Inflammatory macrophage treated with lipopolysaccharide for 1 hour (primary cell): ENCODE measurements at regions not wholly inside any gene's neighbourhood (a gene's known extent, or its start where the extent isn't known, plus 50 kb on each side); places are given as distances from the start of the nearest gene placed in this dataset.

Experiments
- DNase-seq, 2 donors: peaks; one replicate each; pipeline ENCODE4 v3.0.0-alpha.2; 2020 to 2022

DNA sequence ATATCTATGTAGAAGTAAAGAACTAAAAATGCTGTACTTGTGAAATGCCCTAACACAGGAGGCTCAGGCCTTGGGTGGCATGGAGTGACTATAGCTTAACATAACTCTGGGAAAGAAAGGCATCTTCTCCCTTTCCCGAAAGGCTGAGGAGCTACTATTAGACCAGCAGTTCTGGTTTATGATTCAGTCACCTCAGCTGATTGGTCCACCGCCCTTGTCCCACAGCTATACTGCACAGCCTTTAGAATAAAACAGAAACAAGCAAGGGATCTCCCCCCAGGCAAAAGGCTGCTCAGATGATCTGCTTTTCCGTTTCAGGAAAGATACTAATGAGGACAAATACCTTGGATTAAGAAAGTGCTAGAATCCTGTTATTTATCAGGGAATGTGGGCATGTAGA, 171.3 kb downstream of the SNCA start:
- DNase-seq = no peak

DNA sequence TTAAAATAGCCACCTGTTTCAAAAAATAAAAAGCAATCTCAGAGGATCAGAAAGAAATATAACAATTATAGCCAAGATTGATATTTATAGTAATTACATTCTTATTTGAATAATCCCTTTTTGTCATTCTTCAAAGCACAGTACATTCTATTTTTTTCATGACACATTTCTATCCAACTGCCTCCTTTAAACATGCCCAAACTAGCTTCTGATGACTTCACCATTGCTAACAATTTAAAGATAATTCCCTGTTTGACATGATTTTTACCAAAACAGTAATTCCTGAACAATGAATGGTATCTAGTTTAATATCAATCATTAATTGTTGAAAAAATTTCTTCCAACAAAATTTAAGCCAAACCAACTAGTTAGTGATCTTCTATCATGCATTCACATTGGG, 172.4 kb downstream of the SNCA start:
- DNase-seq = no peak

DNA sequence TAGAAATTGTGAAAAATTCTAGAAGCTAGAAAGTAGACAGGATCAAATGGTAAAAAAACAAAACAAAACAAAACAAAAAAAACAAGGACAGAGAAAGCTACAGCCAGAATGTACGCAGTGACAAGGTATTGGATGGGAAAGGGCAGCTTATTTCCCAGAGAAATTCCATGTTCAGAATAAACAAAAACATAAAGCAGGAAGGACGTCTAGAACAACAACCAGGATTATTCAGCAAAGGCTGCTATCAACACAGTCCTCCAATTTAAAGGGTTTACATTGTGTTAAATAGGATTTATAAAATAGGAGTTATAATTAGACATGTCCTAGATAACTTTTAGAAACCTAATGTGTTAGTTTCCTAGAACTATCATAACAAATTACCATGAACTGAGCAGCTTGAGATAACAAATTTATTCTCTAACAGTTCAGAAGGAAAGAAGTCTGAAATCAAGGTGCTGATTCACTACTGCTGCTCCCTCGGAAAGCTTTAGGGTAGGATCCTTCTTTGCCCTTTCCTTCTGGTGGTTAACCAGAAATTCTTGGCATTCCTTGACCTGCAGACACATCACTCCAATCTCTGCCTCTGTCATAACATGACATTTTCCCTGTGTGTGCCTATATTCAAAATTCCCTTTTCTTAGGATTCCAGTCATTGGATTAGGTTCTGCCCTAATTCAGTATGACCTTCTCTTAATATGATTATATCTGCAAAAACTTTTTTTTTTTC, 175.6 kb downstream of the SNCA start:
- no peak for DNase-seq

DNA sequence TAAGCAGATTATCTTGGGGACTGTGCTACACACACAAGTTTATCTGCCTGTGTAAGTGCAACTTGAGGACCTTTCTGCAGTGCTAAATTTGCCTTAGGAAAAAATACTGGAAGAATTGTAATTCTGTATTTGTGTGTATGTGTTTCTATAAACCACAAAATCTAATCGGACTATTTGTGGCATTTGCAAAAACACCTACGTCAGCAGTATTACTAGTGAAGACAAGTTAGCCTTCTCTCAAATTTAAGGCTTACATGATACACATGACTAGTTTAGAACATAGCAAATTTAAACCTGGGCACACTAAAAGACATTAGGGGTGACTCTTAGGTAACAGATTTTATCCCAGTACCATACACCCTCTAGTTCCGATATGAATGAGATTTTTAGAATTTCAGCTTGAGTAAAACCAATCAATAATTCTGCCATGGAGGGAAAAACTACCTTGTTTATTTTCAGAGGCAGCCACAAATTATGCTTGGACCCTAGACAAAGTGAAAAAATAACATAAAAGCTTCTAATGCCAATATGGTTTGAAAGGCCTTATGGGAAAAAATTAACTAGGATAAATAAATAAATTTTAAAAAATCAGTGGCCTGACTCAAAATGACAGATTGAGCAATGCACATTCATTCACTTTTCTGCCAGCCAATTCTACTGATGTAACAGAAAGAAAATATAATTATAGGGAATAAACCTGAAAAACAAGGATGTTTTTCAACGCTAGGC, 176.4 kb downstream of the SNCA start:
- DNase-seq = no peak

DNA sequence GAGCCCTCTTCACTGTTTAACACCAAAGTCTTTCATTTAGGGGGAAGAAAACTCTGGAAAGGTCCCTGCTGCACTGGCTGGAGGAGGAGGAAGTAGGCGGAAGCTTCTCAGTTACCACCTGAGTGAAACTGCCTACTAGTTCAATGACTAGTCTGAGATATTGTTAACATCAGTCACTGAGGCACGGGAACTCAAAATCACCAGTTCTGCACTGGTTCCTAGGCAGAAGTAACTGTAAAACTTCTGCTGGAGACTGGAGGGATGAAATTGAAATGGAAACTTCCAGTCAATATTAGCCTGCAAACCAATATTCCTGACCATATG, 178.3 kb downstream of the SNCA start:
- DNase-seq = no peak

DNA sequence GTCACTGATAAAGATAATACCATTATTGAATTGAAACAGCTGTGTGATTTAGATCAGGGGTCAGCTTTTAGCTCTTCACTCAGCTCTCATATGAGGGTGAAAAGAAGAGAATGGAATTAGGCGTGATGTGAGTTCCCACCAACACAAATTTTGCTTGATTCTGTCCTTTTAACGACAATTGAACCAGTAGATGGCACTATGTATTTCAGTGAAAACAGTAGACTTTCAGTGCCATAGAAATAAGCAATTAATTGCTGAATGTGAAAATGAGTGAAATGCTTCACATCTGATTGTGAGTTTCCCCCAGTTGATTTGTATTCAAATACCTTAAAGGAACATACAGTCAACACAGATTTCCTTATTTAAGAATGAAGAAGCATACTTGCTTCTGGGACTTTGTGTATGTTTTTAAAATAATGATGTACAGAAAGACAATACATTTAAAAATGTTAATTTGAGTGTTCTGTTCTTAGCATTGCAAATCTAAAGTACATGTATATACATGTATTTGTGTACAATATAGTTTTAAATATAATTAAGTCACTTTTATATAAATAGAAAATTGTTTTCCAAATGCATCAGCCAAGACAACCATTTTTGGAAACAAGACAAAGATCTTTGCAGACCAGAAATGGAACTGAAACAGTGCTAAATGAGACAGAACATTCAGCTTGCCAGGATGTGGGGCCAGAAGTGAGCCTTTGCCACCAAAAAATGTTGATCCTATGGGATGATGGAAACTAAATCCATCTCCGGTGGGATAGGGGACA, 178.8 kb downstream of the SNCA start:
- peak; percentile 15 to 55 for DNase-seq

DNA sequence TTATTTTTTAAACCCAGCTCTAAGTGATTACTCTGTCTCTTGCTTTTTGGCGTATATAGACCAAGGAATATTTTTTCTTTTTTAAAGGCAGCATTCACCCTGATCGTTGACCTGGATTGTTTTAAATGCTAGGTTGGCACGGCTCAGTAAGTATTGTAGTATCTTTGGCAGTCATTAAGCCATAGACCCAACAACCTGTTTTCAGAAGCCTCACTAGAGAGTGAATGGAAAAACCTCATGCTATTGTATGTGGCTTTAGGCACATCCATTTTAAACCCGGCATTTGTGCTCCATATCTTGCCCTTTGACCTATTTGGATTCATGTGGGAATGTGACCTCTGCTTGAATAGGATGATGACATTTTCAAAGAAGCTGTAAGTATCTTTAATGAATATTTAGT, 183.9 kb downstream of the SNCA start:
- no peak for DNase-seq

DNA sequence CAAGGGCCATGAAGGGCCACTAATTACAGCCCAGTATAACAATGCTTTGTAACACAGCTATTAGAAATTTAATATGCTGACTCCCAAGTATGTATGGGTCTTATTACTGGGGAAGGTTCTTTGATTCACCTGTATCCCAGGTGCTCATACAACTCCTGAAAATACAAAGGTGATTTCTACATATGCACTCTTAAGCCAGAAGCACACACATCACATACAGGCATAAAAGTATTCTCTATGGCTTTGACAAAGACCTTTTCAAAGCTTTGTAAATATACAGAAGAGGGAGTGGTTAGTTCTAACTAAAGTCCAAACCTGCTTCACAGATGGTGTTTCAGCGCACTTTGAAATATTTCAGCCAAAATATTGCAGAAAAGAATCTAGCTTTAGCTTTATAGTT, 191.5 kb downstream of the SNCA start:
- DNase-seq = no peak

DNA sequence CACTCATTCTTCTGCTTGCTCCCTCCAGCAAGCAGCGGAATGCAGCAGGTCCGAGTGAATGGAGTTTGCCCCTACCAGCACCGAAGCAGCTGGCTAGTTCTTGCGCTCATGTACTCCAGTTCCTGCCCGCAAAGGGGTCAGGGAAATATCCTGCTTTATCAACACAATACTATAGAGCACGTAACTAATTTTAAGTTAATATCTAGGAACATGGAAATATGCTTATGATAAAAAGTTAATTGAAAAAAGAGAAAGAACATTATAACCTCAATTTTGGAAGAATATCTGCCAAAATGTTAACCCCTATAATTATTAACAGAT, 195.6 kb downstream of the SNCA start:
- no peak for DNase-seq

DNA sequence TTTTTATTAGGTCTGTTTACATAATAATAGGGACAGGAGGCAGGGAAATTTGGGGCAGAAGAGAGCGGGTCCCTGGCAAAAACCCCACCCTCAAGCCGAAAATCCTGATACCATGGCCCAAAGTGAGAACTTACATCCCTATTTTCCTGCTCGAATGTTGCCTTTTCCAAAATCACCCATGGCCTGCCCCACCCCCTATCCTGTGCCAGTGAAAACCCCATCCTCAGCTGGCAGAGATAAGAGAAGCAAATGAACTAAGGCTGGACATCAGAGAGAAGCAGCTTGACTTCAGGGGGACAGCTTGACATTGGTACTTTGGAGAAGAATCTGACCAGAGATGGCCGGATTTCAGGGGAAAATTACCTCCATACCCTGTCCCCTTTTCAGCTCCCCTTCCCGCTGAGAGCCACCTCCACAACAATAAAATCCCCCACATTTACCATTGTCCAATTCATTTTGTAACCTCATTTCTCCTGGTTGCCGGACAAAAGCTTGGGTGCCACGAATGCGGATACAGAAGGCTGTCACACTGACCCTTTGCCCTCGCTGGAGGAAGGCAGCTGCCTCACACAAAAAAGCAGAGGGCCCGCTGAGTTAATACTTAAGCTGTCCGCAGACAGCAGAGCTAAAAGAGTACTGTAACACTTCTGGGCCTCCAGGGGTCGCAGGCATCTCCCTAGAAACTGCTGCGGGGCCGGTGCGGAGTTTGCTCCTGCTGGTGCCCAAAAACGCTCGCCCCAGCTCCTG, 196.2 kb downstream of the SNCA start:
- no peak for DNase-seq

DNA sequence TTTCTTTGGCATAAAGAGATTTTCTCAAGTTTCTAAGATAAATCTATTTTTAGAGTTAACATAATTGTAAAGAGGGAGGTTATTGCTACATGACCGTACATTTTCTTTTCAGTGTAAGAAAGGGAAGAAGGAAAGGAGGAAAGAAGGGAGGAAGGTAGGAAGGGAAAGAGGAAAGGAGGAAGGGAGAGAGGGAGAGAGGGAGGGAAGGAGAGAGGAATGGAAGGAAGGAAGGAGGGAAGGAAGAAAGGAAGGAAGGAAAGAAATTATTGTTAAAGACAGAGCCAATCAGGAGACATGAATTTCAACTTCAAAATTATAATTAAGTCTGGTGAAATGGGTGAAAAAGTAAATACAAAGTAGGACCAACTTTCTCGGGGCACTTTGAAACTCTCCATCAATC, 197.6 kb downstream of the SNCA start:
- DNase-seq = no peak

DNA sequence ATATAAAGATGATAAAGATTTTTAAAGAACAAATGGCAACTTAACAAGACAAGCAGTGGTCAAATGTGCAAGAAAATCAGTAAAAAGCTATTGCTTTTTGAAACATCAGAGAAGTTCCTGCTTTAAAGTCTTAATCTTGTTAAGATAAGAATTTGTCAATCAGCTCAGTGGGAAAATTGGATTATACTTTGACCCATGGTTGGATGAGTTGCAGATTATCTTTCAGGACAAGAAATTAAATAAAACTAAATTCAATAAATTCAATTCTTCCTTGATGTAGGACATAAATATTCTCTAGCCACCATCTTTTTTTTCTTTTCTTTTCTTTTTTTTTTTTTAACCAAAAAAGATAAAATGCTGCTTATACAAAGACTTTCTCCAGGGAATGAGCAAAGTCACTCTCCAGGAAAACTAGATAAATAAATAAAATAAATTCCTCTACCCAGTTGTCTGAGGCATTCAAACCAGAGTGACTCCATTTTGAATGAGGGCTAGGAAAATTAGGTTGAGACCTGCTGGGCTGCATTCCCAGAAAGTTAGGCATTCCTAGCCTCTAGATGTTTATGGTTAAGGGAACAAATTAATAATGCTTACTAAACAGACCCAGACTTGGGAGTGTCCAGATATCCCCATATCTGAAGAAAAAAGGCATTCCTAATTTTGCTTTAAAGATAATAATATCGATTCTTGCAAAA, 211.2 kb downstream of the SNCA start:
- no peak for DNase-seq

DNA sequence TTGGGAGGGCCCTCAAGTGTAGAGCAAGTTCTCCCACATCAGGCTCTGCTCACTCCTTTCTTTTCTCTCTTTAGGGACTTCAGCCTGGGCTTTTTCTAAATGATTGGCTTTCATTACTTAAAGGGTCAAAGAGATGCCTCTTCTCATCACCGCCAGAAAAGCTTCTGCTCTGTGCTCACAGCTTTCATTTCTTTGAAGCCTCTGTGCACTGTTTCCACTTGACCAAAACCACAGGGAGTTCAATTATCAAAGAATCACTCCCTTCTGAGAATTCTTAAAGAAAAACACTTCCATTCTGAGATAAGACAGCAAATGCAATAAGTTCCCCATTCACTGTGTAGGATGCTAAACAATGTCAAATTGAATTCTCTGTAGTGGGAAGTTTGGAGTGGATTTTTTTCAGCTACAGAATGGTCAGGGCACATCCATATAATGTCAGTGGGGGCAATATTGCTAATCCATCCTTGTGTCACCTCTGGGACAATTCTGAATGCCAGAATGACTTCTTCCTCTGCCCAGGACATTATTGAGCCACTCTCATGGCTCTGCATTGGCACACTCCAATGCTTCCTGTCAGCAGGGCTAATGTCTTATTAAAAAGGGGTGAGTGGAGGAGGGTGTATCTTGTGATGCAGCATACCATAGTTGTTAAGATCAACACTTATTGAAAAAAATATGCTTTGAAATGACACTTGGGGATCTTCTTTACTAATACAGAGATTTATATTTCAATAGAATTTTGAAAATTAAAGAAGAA, 217.6 kb downstream of the SNCA start:
- no peak for DNase-seq

DNA sequence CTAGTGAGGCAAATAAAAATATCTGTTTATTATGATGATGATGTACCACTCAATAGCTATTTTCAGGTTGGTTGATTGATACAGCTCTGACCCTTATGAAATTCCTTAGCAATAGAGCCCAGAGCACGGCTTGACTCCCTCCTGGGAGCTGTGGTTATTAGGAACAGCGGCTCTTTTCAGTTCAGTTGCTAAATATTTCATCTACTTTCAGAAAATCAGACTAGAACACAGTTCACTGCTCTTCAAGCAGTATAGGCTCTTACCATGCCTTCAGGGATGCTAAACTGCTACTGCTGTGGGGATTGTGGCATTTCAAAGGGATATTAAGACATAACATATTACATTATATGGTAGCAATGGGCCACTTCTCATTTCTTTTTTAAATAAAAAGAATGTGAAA, 218.8 kb downstream of the SNCA start:
- DNase-seq = no peak

DNA sequence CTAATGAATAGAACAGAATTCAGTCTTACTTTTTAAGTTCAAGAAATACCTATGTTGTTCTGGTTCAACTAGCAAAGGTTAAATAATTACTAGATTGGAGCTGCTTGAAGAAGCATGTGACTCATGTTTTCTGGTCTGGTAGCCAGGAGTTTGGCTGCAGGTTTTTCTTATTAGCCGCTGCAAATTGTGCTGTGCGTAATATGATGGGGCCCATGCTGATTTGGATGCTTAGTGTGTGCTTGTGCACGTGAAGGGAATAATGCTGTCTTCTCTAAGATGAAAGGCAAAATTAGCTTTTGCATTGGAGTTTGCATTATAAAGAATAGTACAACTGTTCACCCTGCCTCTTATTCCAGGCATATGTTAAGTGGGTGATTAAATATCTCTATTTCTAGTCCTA, 219.6 kb downstream of the SNCA start:
- DNase-seq = no peak

DNA sequence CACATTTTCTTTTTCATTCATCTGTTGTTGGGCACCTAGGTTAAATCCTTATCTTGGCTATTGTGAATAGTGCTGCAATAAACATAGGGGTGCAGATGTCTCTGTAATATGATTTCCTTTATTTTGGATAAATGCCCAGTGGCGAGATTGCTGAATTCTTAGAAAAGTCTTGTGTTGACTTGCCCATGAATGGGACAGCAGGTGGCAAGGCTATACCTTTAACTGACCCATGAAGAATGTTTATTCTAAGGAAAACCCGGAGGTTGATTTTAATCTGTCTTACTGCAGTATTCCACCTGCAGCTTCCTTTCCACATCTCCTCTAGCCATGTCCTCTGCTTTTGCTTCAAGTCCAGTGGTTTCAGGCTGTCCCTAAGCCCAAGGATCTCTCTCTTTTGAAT, 220.6 kb downstream of the SNCA start:
- no peak for DNase-seq

DNA sequence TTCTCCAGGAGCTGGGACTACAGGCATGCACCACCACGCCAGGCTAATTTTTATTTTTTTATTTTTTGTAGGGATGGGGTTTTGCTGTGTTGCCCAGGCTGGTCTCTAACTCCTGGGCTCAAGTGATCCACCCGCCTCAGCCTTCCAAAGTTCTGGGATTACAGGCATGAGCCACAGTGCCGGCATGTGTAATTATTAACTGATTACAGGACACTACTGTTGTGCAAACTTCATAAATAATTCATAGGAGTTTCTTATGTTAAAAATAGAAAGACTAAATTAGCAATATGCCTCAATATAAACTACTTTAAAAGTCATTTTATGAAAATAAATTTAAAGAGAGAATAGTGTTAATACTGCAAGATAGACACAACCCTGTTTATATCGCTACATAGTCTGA, 221.9 kb downstream of the SNCA start:
- no peak for DNase-seq

DNA sequence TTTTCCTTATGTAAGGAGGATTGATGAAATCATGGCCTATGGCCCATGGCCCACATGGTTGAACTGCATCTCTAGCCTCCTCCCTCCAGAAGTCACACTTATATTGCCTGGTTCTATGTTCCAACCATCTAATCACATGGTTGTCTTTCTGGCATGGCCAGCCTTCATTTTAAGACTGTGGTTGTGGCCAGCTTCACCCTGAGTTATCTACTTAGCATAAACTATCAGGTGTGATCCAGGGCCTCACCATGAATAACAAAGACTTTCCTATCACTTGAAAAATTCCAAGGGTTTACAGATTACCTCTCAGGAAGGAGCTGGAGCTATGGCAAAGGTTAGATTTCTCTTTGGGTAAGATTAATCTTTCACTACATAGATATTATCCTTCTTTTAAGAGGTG, 222.8 kb downstream of the SNCA start:
- DNase-seq = no peak

DNA sequence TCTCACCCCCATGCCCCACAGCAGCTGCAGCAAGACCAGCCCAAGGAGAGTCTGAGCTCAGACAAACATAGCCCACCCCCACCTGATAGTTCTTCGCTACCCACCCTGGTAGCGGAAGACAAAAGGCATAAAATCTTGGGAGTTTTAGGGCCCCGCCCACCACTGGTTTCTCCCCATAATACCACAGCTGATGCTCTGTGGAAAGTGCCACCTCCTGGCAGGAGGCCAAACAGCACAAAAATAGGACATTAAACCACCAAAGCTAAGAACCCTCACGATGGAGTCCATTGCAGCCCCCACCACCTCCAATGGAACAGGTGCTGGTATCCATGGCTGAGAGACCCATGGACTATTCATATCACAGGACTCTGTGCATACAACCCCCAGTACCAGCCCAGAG, 226.7 kb downstream of the SNCA start:
- no peak for DNase-seq

DNA sequence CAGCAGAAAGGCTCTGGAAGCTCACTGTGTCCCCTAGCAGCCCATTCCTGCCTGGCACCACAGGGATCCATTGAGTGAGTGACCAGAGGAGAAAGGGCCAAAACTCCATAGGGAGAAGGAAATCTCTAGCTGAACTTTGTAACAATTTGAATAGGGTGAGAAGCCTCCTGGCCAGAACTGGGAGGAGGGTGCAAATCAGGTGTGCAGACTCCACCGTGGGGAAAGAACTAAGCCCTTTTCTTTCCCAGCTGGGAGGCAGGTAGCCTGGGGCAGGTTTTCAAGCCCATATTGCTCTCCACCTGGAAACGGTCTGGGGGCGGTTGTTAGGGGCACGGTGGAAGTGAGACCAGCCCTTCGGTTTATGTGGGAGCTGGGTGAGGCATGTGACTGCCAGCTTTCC, 227.2 kb downstream of the SNCA start:
- DNase-seq = no peak

DNA sequence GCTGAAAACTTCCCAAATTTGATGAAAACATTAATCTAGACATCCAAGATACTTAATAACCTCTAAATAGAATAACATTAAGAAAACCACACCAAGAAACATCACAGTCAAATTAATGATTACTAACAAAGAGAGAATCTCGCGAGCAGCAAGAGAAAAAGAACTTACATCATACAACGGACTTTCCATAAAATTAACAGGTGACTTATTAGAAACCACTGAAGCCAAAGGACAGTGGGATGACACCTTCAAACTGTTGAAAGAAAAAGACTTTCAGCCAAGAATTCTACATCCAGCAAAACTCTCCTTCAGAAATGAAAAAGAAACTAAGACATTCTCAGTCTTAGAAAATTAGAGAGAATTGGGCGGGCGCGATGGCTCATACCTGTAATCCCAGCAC, 232.0 kb downstream of the SNCA start:
- no peak for DNase-seq

DNA sequence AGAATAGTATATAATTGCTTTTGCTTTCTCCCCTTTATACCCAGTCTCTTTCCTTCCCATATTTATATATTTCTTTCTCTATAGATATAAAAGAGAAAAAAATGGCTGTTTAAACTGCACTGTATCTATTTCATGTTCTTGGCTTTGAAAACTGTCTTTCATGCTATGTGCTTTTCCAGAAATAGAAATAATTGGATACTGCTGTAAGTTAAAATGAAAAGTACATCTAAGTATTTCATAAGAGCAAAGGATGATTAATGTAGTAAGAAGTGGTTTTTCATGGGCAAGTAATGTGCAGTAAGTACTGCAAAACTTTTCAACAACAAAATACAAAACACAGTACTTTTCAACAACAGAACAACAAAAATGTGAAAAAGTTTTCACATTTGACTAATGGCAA, 237.9 kb downstream of the SNCA start:
- no peak for DNase-seq
